CD4-positive, CD25-positive, alpha-beta regulatory T cell (primary cell): ENCODE measurements at regions not wholly inside any gene's neighbourhood (a gene's known extent, or its start where the extent isn't known, plus 50 kb on each side); places are given as distances from the start of the nearest gene placed in this dataset.

Experiments used
- ATAC-seq, 2 donors: fragments of 150-1000 bp; cut with Tn5 transposase; one replicate each; pipeline ENCODE4 v1.10.0; 2021; ENCODE audit warnings: low read depth in 2 of 2, moderate number of reproducible peaks in 2 of 2, moderate library complexity in 1 of 2
- DNase-seq, 3 donors: peaks; one replicate each; pipeline versions ENCODE4 v3.0.0 to v3.0.0-alpha.2; 2012 to 2022; ENCODE audit warnings: mixed read lengths in 1 of 3
- H3K27ac ChIP-seq: one replicate; pipeline ENCODE4 v1.7.0; 2013; ENCODE audit warnings: mild to moderate bottlenecking, low read length; ENCODE audit not compliant: insufficient read depth, poor library complexity, severe bottlenecking
- H3K27me3 ChIP-seq: one replicate; pipeline ENCODE4 v1.7.0; 2013; ENCODE audit warnings: low read length; ENCODE audit not compliant: control insufficient read depth, insufficient read depth
- H3K36me3 ChIP-seq: one replicate; pipeline ENCODE4 v1.7.0; 2013; ENCODE audit warnings: mild to moderate bottlenecking, low read length, moderate library complexity; ENCODE audit not compliant: control insufficient read depth, insufficient read depth
- H3K4me1 ChIP-seq: 2 replicates; pipeline ENCODE4 v1.7.0; 2013; ENCODE audit warnings: mild to moderate bottlenecking, low read length; ENCODE audit not compliant: insufficient read depth, control insufficient read depth, poor library complexity, severe bottlenecking
- H3K4me3 ChIP-seq: one replicate; pipeline ENCODE4 v1.7.0; 2013; ENCODE audit warnings: low read depth, mild to moderate bottlenecking, low read length, moderate library complexity
- H3K9me3 ChIP-seq, 2 experiments: 1 replicate in 1 of 2; 2 replicates in 1 of 2; pipeline ENCODE4 v1.7.0; 2013; ENCODE audit warnings: low read length in 2 of 2, mild to moderate bottlenecking in 1 of 2, moderate library complexity in 1 of 2; ENCODE audit not compliant: control insufficient read depth in 2 of 2
- H3K27ac Mint-ChIP-seq, 3 donors: one replicate each; pipeline ENCODE4 v1.8.0; 2020 to 2022; ENCODE audit warnings: mild to moderate bottlenecking in 3 of 3, mixed read lengths in 3 of 3, moderate library complexity in 2 of 3
- H3K27me3 Mint-ChIP-seq: one replicate; pipeline ENCODE4 v1.8.0; 2022; ENCODE audit warnings: mild to moderate bottlenecking, mixed read lengths
- H3K36me3 Mint-ChIP-seq: one replicate; pipeline ENCODE4 v1.8.0; 2020; ENCODE audit warnings: mixed read lengths
- H3K4me1 Mint-ChIP-seq, 4 donors: one replicate each; pipeline ENCODE4 v1.8.0; 2020 to 2022; ENCODE audit warnings: mixed read lengths in 4 of 4, mild to moderate bottlenecking in 1 of 4
- H3K4me3 Mint-ChIP-seq, 4 donors: one replicate each; pipeline ENCODE4 v1.8.0; 2020 to 2022; ENCODE audit warnings: mild to moderate bottlenecking in 4 of 4, mixed read lengths in 4 of 4, moderate library complexity in 3 of 4
- H3K9me3 Mint-ChIP-seq, 7 donors: one replicate each; pipeline ENCODE4 v1.8.0; 2020 to 2022; ENCODE audit warnings: mixed read lengths in 7 of 7, mild to moderate bottlenecking in 3 of 7, moderate library complexity in 2 of 7

DNA sequence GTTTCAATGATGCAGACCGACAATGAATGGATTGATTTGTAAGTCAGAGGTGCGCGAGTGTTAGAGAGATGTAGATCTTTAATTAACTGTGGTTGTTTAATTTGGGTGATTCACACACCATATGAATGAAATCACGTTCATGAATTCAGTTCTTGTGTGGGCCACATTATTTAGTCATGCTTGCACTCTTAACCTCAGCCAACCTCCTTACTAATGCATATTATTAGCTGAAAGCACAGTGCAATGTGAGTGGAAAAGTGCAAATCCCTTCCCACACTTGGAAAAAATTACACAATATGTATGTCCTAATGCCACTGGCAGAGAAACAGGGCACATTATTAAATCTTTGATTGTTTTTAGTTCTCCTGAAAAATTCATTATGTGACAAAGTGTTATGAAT, 512.5 kb downstream of the BCKDHB start:
- H3K27me3 ChIP-seq: no peaks in the 10 kb centered on the region
- no peak overlapping the region for H3K27ac ChIP-seq
- Mint-ChIP-seq H3K27me3 (no peaks in the 10 kb centered on the region), H3K9me3 (peaks cover 2 to 5% (median 4%) of the 10 kb centered on the region in 7 donors), H3K4me3 (no peak overlapping the region), H3K27ac (no peak overlapping the region), H3K4me1 (peaks cover 0 to 5% (median 0%) of the 10 kb centered on the region in 4 donors), H3K36me3 (no peaks in the 10 kb centered on the region)
- H3K4me3 ChIP-seq: no peak overlapping the region
- H3K4me1 ChIP-seq: no peaks in the 10 kb centered on the region
- no peaks in the 10 kb centered on the region for H3K36me3 ChIP-seq
- DNase-seq (no peak), ATAC-seq (no peak)
- no peaks in the 10 kb centered on the region for H3K9me3 ChIP-seq

DNA sequence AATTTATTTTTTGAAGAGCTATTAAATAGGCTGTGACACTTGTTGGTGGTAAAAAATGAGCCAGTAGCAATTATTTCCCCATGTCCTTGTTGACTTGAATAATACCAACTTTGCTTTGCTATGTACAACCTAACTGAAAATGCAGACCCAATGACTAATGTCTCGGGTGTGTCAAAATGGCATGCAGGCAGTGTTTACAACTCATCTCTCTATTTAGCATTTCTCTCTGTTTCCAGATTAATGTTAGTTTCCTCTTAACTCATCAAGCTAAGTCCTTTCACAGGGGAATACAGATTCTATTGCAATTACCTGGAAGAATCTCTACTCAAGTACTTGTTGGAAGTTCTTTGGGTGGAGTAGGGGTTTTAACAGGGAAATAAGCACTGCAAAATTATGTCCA, 504.4 kb downstream of the BCKDHB start:
- Mint-ChIP-seq H3K4me1 (peaks cover 0 to 5% (median 0%) of the 10 kb centered on the region in 4 donors), H3K36me3 (no peaks in the 10 kb centered on the region), H3K27ac (no peak overlapping the region), H3K4me3 (no peak overlapping the region), H3K9me3 (peaks cover 0 to 5% (median 1%) of the 10 kb centered on the region in 7 donors), H3K27me3 (no peaks in the 10 kb centered on the region)
- DNase-seq (no peak), ATAC-seq (no peak)
- Histone ChIP-seq H3K9me3 (no peaks in the 10 kb centered on the region), H3K27ac (no peak overlapping the region), H3K36me3 (no peaks in the 10 kb centered on the region), H3K27me3 (no peaks in the 10 kb centered on the region), H3K4me3 (no peak overlapping the region), H3K4me1 (no peaks in the 10 kb centered on the region)

DNA sequence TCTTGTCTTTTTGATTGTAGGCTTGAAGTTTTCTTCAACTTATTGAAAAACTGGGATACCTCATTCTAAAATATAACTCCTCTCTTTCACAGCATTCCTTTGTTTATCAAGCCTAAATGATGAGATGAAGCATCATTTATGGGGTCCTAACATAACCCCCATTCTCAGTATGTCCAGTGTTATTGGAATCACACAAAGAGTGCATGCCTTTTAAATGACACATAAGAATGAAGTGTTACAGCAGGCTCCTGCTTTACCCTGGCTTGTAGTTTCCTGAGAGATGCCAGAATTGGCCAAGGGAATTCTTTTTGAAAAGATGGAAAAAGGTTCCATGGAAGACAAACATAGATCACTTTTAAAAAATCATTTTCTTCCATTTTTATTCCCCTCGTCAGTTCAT, 502.4 kb downstream of the BCKDHB start:
- H3K9me3 Mint-ChIP-seq: peaks cover 0 to 5% (median 1%) of the 10 kb centered on the region in 7 donors
- no peaks in the 10 kb centered on the region for H3K27me3 Mint-ChIP-seq
- no peak overlapping the region for H3K4me3 Mint-ChIP-seq
- Histone ChIP-seq H3K27me3 (no peaks in the 10 kb centered on the region), H3K4me3 (no peak overlapping the region), H3K4me1 (no peaks in the 10 kb centered on the region), H3K9me3 (no peaks in the 10 kb centered on the region), H3K27ac (no peak overlapping the region), H3K36me3 (no peaks in the 10 kb centered on the region)
- ATAC-seq (no peak), DNase-seq (no peak)
- no peaks in the 10 kb centered on the region for H3K36me3 Mint-ChIP-seq
- no peaks in the 10 kb centered on the region for H3K4me1 Mint-ChIP-seq
- H3K27ac Mint-ChIP-seq: no peak overlapping the region

DNA sequence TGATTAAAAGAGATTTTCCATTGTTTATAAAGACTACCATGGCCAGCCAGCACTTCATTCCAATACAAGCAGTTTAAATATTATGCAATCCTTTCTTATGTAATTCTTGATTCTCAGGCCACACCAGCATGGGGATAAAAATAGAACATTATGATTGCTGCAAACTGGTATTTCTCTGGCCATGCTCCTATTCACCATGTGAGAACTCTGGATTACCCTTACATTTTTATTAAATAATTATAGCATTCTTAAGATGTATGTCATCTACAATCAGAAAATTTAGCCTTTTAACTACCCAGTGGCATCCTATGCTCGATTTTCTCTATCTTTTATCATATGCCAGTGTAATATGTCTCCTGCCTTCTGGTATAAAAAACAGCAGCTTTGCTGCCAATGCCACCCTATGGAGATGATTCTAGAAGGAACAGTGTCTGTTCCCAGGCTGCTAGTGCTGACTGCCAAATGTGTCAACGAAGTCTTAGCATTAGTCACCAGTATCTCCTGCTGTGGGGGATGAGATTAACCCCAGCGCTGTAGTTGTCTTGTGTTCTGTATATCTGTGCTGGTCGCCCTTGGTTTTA, 501.4 kb downstream of the BCKDHB start:
- H3K4me3 Mint-ChIP-seq: no peak overlapping the region
- Histone ChIP-seq H3K36me3 (no peaks in the 10 kb centered on the region), H3K27ac (no peak overlapping the region), H3K4me1 (no peaks in the 10 kb centered on the region), H3K9me3 (no peaks in the 10 kb centered on the region), H3K27me3 (no peaks in the 10 kb centered on the region), H3K4me3 (no peak overlapping the region)
- no peaks in the 10 kb centered on the region for H3K36me3 Mint-ChIP-seq
- no peaks in the 10 kb centered on the region for H3K27me3 Mint-ChIP-seq
- H3K27ac Mint-ChIP-seq: no peak overlapping the region
- no peaks in the 10 kb centered on the region for H3K4me1 Mint-ChIP-seq
- ATAC-seq: no peak
- DNase-seq: no peak
- H3K9me3 Mint-ChIP-seq: peaks cover 0 to 3% (median 0%) of the 10 kb centered on the region in 7 donors

DNA sequence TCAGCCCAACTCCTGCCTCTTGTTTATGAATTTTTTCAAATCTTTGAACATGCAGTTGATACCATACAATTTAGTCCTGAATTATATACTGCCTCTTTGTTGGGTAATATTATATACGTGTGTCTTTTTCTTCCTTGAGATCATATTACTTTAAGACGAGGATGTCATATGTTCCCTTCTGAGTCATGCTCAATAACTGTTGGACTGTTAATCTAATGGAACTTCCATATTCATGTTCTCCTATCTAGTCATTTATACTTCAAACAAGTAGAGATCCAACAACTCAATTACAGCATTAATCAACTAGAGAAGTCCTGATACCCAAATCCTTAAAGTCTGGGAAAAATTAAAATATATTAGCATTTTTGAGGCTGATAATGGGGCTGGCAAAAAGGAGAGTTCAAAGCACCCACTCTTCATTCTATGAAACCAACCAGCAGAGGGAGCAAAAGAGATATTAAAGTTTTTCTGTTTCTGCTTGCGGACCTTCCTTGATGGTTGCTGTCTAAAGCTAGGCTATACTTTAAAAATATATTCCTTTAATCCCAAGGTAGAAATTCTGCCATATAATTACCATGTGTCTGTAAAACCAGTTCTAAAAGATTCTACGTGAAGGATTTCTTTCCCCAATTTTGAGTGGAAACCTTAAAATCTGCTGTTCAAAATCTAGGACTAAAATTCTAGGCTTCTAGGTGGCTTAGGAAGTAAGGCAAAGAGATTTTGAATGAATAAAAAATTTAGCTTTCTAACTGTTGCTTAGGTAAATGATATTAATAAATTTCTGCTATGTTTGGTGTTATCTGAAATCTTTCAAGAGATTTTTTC, 498.9 kb downstream of the BCKDHB start:
- Mint-ChIP-seq H3K27ac (no peak overlapping the region), H3K4me1 (no peaks in the 10 kb centered on the region), H3K9me3 (peaks cover 0 to 3% (median 0%) of the 10 kb centered on the region in 7 donors), H3K4me3 (no peak overlapping the region), H3K27me3 (no peaks in the 10 kb centered on the region), H3K36me3 (no peaks in the 10 kb centered on the region)
- ATAC-seq: no peak
- Histone ChIP-seq H3K27me3 (no peaks in the 10 kb centered on the region), H3K4me3 (no peak overlapping the region), H3K9me3 (no peaks in the 10 kb centered on the region), H3K27ac (no peak overlapping the region), H3K4me1 (no peaks in the 10 kb centered on the region), H3K36me3 (no peaks in the 10 kb centered on the region)
- DNase-seq: peak in 2 of 3 donors; percentile 6 to 23

DNA sequence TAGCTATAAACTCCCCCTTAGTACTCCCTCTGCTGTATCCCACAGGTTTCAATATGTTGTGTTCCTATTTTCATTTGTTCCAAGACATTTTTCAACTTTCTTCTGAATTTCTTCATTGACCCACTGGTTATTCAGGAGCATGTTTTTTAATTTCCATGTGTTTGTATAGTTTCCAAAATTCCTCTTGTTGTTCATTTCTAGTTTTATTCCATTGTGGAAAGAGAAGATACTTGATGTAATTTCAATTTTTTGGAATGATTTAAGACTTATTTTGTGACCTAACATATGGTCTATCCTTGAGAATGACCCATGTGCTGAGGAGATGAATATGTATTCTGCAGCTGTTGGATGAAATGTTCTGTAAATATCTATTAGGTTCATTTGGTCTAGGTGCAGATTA, 497.2 kb downstream of the BCKDHB start:
- Mint-ChIP-seq H3K4me3 (no peak overlapping the region), H3K9me3 (peaks cover 0 to 4% (median 2%) of the 10 kb centered on the region in 7 donors), H3K27ac (no peak overlapping the region), H3K36me3 (no peaks in the 10 kb centered on the region), H3K4me1 (no peaks in the 10 kb centered on the region), H3K27me3 (no peaks in the 10 kb centered on the region)
- Histone ChIP-seq H3K4me3 (no peak overlapping the region), H3K27ac (no peak overlapping the region), H3K36me3 (no peaks in the 10 kb centered on the region), H3K9me3 (no peaks in the 10 kb centered on the region), H3K27me3 (no peaks in the 10 kb centered on the region), H3K4me1 (no peaks in the 10 kb centered on the region)
- no peak for ATAC-seq
- no peak for DNase-seq

DNA sequence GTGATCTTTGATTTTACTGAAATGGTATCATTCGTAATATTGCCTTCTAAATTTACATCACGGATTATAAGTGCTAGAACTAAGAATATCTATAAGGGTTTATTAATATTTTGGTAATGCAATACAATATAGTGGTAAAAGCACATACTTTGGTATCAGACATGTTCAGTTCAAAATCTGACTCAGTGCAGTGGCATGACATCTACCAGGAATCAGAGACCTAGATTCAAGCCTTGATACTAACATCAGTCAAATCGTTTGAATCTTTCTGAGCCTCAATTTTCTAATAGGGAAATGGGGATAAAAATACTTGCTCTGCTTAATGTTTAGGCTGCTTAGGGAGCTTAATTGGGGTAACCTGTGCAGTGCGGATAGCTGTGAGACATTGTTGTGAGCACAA, 488.0 kb downstream of the BCKDHB start:
- Mint-ChIP-seq H3K9me3 (peaks cover 0 to 4% (median 2%) of the 10 kb centered on the region in 7 donors), H3K27me3 (no peaks in the 10 kb centered on the region), H3K4me1 (no peaks in the 10 kb centered on the region), H3K27ac (no peak overlapping the region), H3K36me3 (no peaks in the 10 kb centered on the region), H3K4me3 (no peak overlapping the region)
- no peaks in the 10 kb centered on the region for H3K36me3 ChIP-seq
- H3K4me1 ChIP-seq: no peaks in the 10 kb centered on the region
- no peak for DNase-seq
- H3K9me3 ChIP-seq: no peaks in the 10 kb centered on the region
- no peak overlapping the region for H3K27ac ChIP-seq
- H3K27me3 ChIP-seq: no peaks in the 10 kb centered on the region
- ATAC-seq: no peak
- no peak overlapping the region for H3K4me3 ChIP-seq

DNA sequence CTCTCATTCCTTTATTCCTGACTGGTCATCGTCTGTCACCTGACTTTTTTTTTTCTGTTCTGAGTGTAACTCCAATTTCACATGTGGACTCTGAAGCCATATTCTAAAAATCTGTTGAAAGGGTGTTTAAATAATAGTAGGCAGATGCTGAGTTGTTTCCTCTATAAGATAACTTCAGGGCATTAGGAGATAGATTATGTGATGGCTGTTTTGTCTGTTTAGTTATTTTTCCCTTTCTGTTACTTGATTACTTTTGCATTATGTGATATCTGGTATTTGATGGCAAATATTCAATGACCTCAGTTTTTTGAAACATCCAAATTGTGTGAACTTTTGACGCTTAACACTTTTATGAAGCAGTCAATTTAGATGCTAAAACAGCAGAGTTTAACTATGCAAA, 486.0 kb downstream of the BCKDHB start:
- Histone ChIP-seq H3K9me3 (no peaks in the 10 kb centered on the region), H3K4me1 (no peaks in the 10 kb centered on the region), H3K27ac (no peak overlapping the region), H3K4me3 (no peak overlapping the region), H3K36me3 (no peaks in the 10 kb centered on the region), H3K27me3 (no peaks in the 10 kb centered on the region)
- H3K9me3 Mint-ChIP-seq: peaks cover 0 to 4% (median under 1%) of the 10 kb centered on the region in 7 donors
- no peak overlapping the region for H3K4me3 Mint-ChIP-seq
- H3K36me3 Mint-ChIP-seq: no peaks in the 10 kb centered on the region
- H3K4me1 Mint-ChIP-seq: no peaks in the 10 kb centered on the region
- ATAC-seq: no peak
- H3K27me3 Mint-ChIP-seq: no peaks in the 10 kb centered on the region
- H3K27ac Mint-ChIP-seq: no peak overlapping the region
- no peak for DNase-seq
